AG09319 (cell line): ENCODE measurements at regions not wholly inside any gene's neighbourhood (a gene's known extent, or its start where the extent isn't known, plus 50 kb on each side); places are given as distances from the start of the nearest gene placed in this dataset.
A peak's percentile ranks its signal among the peaks of the same experiment; 100 is the strongest.

Source experiments
- DNase-seq: peaks from one replicate; pipeline ENCODE4 v3.0.0-alpha.2; 2010; ENCODE audit warnings: low read depth; ENCODE audit errors: extremely low read depth
- CTCF ChIP-seq: IDR thresholded peaks from 2 replicates; pipeline ENCODE4 v1.5.1; 2011; ENCODE audit warnings: low read depth, mild to moderate bottlenecking, inconsistent platforms, low read length, moderate library complexity

DNA sequence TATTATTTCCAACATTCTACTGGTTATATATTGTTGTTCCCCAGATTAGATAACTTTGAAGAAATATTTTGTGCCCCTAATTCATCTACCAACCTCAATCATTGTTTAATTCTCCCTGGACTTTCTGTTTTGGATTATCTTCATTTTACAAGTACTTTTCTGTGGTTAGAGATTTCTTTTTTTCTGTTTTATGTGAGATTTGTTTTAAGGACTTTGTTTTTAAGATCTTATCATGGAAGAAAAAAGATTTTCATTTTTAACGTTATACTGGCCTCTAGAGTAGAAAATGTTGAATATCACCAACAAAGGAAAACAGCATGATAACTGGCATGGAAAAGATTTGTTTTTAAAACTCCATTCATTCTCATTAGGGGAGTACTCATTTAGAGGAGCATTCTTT is 210.9 kb upstream of the KCNMB2 start:
- TF ChIP-seq CTCF, result peak; percentile 43
- DNase-seq, result peak; percentile 38

- no peak for TF ChIP-seq CTCF
- no peak for DNase-seq
Measured at GRCh38 chr3:178329936-178330335, 206.3 kb upstream of the KCNMB2 start.

DNA sequence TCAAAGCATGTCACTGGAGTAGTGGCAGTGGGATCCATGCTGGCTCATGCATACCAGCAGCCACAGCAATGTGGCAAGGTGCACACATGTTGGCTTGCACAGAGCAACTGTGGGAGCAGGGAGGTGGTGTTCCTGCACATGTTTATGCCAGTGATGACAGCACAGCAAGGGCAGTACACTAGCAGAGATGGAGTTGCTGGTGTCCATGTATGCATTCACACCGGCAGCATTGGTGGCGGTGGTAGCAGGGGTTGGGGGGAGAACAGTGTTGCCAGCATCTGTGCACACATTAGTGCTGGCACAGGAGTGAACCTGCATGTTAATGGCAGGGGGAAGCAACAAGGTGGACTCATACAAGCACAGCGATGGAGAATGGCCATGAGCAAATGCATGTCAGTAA is 202.0 kb upstream of the KCNMB2 start:
- no peak for DNase-seq
- no peak for TF ChIP-seq CTCF

DNA sequence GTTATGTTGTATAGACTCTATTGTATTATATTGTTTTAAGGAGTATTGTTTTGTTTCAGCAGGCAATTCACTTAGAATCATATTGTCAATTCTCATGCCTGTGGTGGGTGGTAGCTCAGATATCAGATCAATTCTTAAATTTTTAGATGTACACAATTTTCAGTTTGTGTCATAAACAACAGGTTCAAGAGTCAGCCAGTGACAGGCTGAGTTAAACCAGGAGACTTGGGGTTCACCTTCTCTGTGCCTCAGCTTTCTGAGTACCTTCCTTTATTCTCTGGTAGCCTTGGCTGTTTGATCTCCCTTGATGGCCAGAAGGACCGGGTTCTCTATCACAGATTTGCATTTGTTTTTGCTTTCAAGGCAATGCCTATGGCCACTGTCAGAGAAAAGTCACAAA is 199.9 kb upstream of the KCNMB2 start:
- DNase-seq, result no peak
- no peak for TF ChIP-seq CTCF

GRCh38 chr3:178340506-178340905 is 195.7 kb upstream of the KCNMB2 start:
- no peak for TF ChIP-seq CTCF

DNA sequence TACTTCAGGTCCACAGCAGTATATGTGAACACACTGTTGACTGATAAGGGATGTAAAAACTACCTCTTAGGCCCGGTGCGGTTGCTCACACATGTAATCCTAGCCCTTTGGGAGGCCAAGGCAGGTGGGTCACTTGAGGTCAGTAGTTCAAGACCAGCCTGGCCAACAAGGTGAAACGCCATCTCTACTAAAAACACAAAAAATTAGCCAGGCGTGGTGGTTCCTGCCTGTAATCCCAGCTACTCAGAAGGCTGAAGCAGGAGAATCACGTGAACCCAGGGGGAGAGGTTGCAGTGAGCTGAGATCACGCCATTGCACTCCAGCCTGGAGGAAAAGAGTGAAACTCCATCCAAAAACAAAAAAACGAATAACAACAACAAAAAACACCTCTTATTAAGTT is 194.6 kb upstream of the KCNMB2 start:
- TF ChIP-seq CTCF, result no peak
- no peak for DNase-seq

More at GRCh38 chr3:178340506-178340905, 195.7 kb upstream of the KCNMB2 start:
- DNase-seq, result no peak

DNA sequence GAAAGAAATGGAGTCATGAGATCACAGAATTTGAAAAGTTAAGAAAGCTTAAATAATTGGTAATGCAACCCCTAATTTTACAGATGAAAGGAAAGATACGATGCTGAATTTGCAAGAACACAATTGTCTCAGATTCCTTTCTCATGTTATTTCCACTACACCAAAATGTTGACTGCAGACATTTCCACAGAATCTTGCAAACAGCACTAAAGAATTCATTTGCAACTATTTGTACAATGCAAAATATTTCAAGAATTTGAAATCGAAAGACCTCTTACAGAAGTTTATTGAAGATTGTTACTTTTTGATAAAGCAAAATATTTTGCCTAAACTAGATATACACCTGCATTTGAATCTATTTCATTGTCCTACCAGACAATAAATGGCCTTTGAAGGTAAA is 194.1 kb upstream of the KCNMB2 start:
- no peak for TF ChIP-seq CTCF
- DNase-seq, result no peak
